Fibroblast of mammary gland (primary cell): ENCODE measurements at regions not wholly inside any gene's neighbourhood (a gene's known extent, or its start where the extent isn't known, plus 50 kb on each side); places are given as distances from the start of the nearest gene placed in this dataset.
A peak's percentile ranks its signal among the peaks of the same experiment; 100 is the strongest.

Experiments used
- DNase-seq: peaks from one replicate; pipeline ENCODE4 v3.0.0-alpha.2; 2010; ENCODE audit warnings: low read depth
- H3K4me3 ChIP-seq: 2 replicates; pipeline ENCODE4 v1.5.1; 2011; ENCODE audit warnings: low read depth, mild to moderate bottlenecking, low read length, moderate library complexity; ENCODE audit not compliant: control insufficient read depth
- CTCF ChIP-seq: conservative IDR thresholded peaks from 2 replicates; pipeline ENCODE4 v1.5.1; 2011; ENCODE audit warnings: low read depth, low read length, inconsistent platforms; ENCODE audit not compliant: control insufficient read depth, insufficient read depth

GRCh38 chr18:60445341-60445740 lies 72.8 kb upstream of the MC4R start:
- DNase-seq, result no peak

GRCh38 chr18:60446821-60447220 lies 74.2 kb upstream of the MC4R start:
- TF ChIP-seq CTCF, result no peak
- no peak for DNase-seq
- no peak overlapping the region for H3K4me3 ChIP-seq

More at GRCh38 chr18:60445341-60445740, 72.8 kb upstream of the MC4R start:
- H3K4me3 ChIP-seq, result no peak overlapping the region
- TF ChIP-seq CTCF, result no peak

DNA sequence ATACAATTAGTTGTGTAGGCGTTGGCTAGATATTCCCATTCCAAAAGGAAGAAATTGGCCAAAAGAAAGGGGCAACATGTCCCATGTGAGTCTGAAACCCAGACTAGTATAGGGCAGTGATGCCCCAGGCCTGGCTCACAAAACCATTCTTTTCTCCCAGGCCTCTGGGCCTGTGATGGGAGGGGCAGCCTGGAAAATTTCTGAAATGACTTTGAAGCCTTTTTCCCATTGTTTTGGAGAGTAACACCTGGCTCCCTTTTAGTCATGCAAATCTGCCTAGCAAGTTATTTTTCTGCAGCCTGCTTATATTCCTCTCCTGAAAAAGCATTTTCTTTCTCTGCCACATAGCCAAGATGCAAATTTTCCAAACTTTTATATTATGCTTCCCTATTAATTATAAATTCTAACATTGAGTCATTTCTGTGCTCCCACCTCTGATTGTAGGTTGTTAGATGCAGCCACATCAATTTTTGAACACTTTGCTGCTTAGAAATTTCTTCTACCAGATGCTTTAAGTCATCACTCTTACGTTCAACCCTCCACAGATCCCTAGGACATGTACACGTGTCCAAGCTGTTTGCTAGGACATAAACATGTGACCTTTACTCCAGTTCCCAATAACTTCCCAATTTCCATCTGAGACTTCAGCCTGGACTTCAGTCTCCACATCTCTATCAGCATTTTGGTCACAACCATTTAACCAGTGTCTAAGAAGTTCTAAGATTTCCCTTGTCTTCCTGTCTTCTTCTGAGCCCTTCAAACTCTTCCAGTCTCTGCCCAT lies 76.1 kb upstream of the MC4R start:
- no peak overlapping the region for H3K4me3 ChIP-seq
- no peak for DNase-seq
- no peak for TF ChIP-seq CTCF

GRCh38 chr18:60452421-60452820 lies 79.8 kb upstream of the MC4R start:
- H3K4me3 ChIP-seq, result no peak overlapping the region
- no peak for TF ChIP-seq CTCF
- peak; percentile 10 for DNase-seq

GRCh38 chr18:60466677-60467076 lies 94.1 kb upstream of the MC4R start:
- no peak for TF ChIP-seq CTCF
- no peak overlapping the region for H3K4me3 ChIP-seq
- DNase-seq, result no peak

DNA sequence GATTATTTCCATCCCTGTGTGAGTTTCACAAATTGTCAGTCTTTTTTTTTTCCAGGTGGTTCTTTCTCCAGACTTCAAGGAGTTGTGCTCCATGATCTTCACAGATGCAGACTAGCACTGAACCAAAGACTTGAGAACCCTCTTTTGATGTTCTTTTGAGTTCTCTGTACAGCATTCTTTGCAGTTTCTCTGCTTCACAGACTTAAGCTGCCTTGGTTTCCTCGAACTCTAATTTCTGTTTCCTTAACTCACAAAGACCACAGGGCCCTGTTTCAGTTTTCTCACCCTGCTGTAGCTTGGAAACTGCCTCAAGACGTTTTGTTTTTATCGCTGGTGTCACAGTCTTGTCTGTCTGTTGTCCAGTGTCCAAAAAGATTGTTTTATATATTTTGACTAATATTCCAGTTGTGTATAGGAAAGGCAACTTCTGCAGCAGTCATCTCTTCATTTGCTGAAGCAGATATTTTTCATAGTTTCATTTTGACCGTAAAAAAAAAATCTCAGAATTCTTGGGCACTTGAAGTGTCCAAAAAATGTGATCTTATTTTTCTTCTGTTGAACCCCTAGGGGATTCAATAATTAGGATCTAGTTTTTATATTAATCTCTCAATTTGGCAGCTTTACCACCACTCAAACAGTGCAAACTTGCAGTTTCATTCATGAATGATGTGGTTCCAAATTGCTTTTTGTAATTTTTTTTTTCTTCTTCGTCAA lies 97.0 kb upstream of the MC4R start:
- no peak for DNase-seq
- H3K4me3 ChIP-seq, result no peak overlapping the region
- TF ChIP-seq CTCF, result no peak
